ENCODE measurements at regions not wholly inside any gene's neighbourhood (a gene's known extent, or its start where the extent isn't known, plus 50 kb on each side); places are given as distances from the start of the nearest gene placed in this dataset.

GRCh38 chr12:107223821-107224220 is 130.5 kb upstream of the CRY1 start (continued):
- TF ChIP-seq CREB1 (CRISPR knock-in tag; IDR thresholded peaks at IDR 0.05; ENCODE audit: low read depth): no peak
- TF ChIP-seq NANOG (IDR thresholded peaks at IDR 0.05; ENCODE audit: borderline replicate concordance): no peak
- TF ChIP-seq STAT1 (IDR thresholded peaks at IDR 0.05; ENCODE audit: unreplicated experiment): no peak
- no peak for TF ChIP-seq ZNF331 (CRISPR knock-in tag; IDR thresholded peaks at IDR 0.05; ENCODE audit: low read depth)

- Histone ChIP-seq H2AFZ (peak overlapping the region; percentile 9; the same call in 1 of the 2 replicates), H3K4me1 (ENCODE audit: insufficient read depth) (0 out of 2 replicates have a peak, but pooled peaks cover 7% of the 10 kb centered on the region), H3K4me3 (no peak overlapping the region), H3K4me2 (peak overlapping the region; percentile 52; the same call in 1 of the 2 replicates), H4K20me1 (replicated peaks; ENCODE audit: insufficient read depth) (no peaks in the 10 kb centered on the region), H3F3A (replicated peaks; ENCODE audit: low read depth) (no peaks in the 10 kb centered on the region), H3K27ac (ENCODE audit: low read depth) (no peak overlapping the region), H3K79me2 (replicated peaks; ENCODE audit: insufficient read depth) (no peaks in the 10 kb centered on the region), H3K9me2 (ENCODE audit: insufficient read depth) (no peaks in the 10 kb centered on the region), H3K27me3 (ENCODE audit: insufficient read depth) (no peaks in the 10 kb centered on the region), H3K36me3 (ENCODE audit: insufficient read depth) (no peaks in the 10 kb centered on the region)
- TF ChIP-seq JUNB (IDR thresholded peaks at IDR 0.05; ENCODE audit: unreplicated experiment) (no peak), STAT1 (IDR thresholded peaks at IDR 0.05; ENCODE audit: unreplicated experiment) (no peak), CTCF (conservative IDR thresholded peaks at IDR 0.05; ENCODE audit: low read depth in 2 of 2) (no peak), ZNF114 (CRISPR knock-in tag; IDR thresholded peaks at IDR 0.05) (0 out of 2 replicates have a peak, but pooled peaks have one; percentile 14), ETS1 (IDR thresholded peaks at IDR 0.05) (peak; percentile 26; the same call in 1 of the 2 replicates), EZH2phosphoT487 (IDR thresholded peaks at IDR 0.05; ENCODE audit: unreplicated experiment) (no peak), EZH2 (IDR thresholded peaks at IDR 0.05; ENCODE audit: low read depth, unreplicated experiment) (no peak), CREB1 (CRISPR knock-in tag; IDR thresholded peaks at IDR 0.05; ENCODE audit: low read depth) (no peak), REST (IDR thresholded peaks at IDR 0.05; ENCODE audit: unreplicated experiment) (no peak), NANOG (IDR thresholded peaks at IDR 0.05; ENCODE audit: borderline replicate concordance) (no peak), POLR2AphosphoS5 (IDR thresholded peaks at IDR 0.05; ENCODE audit: low read depth) (no peak), ZNF331 (CRISPR knock-in tag; IDR thresholded peaks at IDR 0.05; ENCODE audit: low read depth) (no peak), ZNF462 (CRISPR knock-in tag; IDR thresholded peaks at IDR 0.05) (no peak; the same call in 1 of the 2 replicates)
- Mint-ChIP-seq H3K27ac (0 out of 2 replicates have a peak overlapping the region, but pooled peaks have one; percentile 38), H3K4me1 (peaks cover 19% of the 10 kb centered on the region), H3K36me3 (ENCODE audit: low read depth) (no peaks in the 10 kb centered on the region), H3K9me3 (no peaks in the 10 kb centered on the region), H3K4me3 (no peak overlapping the region), H3K27me3 (ENCODE audit: insufficient read depth, low read depth, poor library complexity) (peaks cover 1% of the 10 kb centered on the region)
- DNase-seq (ENCODE audit: low spot score): peak; percentile 61
- peak; percentile 63 for ATAC-seq
Observed at GRCh38 chr12:107225635-107226034, 132.3 kb upstream of the CRY1 start.

Measured in GM23338 (cell line).